ENCODE measurements at regions not wholly inside any gene's neighbourhood (a gene's known extent, or its start where the extent isn't known, plus 50 kb on each side); places are given as distances from the start of the nearest gene placed in this dataset.

DNA sequence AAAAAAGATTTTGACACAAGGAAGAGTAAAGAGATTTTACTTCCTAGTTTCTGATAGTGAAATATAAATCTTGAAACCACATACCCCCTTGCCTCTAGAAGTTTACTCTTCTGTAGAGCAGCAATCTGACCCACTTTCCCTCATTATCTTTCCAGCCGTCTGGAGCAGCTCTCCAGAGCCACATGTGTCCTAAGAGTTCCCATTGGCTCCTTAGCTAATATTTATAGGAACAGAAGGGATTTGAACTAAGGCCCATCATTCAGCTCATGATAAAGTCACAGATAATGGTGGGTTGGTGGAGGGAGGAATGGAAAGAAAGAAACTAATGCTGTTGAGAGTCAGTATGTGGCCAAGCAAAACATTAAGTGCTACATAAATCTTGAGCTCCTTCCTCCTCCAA lies 121.8 kb downstream of the INHBA start:
- Histone ChIP-seq H3K36me3 (no peaks in the 10 kb centered on the region), H3K4me3 (no peak overlapping the region), H3K27ac (no peak overlapping the region), H3K9me3 (no peaks in the 10 kb centered on the region), H3K4me1 (no peaks in the 10 kb centered on the region), H3K27me3 (no peaks in the 10 kb centered on the region)
- WGBS, 2 donors (ENCODE audit: low coverage in 1 of 2) = 75 to 83% methylated on average over 1 of the region's 1 CpG
- ATAC-seq = no peak
- TF ChIP-seq CTCF (IDR thresholded peaks at IDR 0.05) = no peak
- TF ChIP-seq POLR2A (IDR thresholded peaks at IDR 0.05) = no peak
- no peak for TF ChIP-seq POLR2AphosphoS5 (IDR thresholded peaks at IDR 0.05)
- TF ChIP-seq EP300 (IDR thresholded peaks at IDR 0.05) = no peak

DNA sequence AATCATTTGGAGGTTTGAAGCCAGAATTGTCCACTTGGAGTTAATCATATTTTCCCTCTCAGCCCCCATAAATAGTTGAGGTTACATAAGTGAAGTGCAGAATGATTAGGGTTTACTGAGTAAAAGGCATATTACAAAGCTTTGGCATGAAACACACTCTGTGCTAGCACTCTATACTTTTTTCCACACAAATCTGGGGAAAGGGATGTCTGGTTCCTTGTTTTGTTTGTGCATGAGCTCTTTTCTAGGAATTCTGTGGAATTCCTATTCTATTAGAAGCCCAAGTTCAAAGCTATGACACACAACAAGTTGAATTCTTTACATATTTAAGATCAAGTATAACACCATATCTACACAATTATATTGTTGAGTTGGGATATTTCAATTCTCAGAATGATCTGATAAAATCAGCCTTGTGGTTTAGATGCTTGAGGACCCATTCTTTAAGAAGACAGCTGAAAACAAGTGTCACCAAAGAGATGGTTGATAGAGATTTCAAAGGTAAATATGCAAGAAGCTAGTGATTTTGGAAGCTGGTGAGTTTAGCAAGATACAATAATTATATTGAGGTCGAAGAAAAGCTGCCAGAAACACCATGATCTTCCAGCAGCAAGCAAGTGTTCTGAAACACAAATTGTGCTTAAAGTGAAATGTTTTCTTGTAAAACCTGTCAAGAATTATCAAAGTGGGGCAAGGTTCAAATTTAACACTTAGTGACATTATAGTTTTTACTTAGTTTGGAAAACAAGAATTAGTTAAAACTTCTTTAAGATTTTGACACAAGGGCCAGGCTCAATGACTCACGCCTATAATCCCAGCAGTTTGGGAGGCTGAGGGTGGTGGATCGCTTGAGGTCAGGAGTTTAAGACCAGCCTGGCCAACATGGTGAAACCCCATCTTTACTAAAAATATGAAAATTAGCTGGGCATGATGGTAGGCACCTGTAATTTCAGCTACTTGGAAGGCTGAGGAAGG lies 122.6 kb downstream of the INHBA start:
- H3K4me1 ChIP-seq = no peaks in the 10 kb centered on the region
- no peak overlapping the region for H3K27ac ChIP-seq
- H3K4me3 ChIP-seq = no peak overlapping the region
- H3K36me3 ChIP-seq = no peaks in the 10 kb centered on the region
- no peaks in the 10 kb centered on the region for H3K27me3 ChIP-seq
- no peaks in the 10 kb centered on the region for H3K9me3 ChIP-seq
- TF ChIP-seq EP300 (IDR thresholded peaks at IDR 0.05) (no peak), CTCF (IDR thresholded peaks at IDR 0.05) (no peak), POLR2AphosphoS5 (IDR thresholded peaks at IDR 0.05) (no peak), POLR2A (IDR thresholded peaks at IDR 0.05) (no peak)
- ATAC-seq = no peak
- WGBS, 2 donors (ENCODE audit: low coverage in 1 of 2) = 82 to 86% methylated on average over 3 of the region's 3 CpGs

- no peaks in the 10 kb centered on the region for H3K36me3 ChIP-seq
- TF ChIP-seq POLR2A (IDR thresholded peaks at IDR 0.05) (no peak), POLR2AphosphoS5 (IDR thresholded peaks at IDR 0.05) (no peak), EP300 (IDR thresholded peaks at IDR 0.05) (no peak), CTCF (IDR thresholded peaks at IDR 0.05) (no peak)
- H3K27me3 ChIP-seq = no peaks in the 10 kb centered on the region
- 100% methylated on average over 1 of the region's 1 CpG; no CpG with 5 or more reads in 1 of the 2 donors for WGBS, 2 donors (ENCODE audit: low coverage in 1 of 2)
- H3K4me1 ChIP-seq = no peaks in the 10 kb centered on the region
- no peaks in the 10 kb centered on the region for H3K9me3 ChIP-seq
- no peak overlapping the region for H3K4me3 ChIP-seq
- no peak for ATAC-seq
- no peak overlapping the region for H3K27ac ChIP-seq
These were observed 124.2 kb downstream of the INHBA start for GRCh38 chr7:41578700-41579099.

DNA sequence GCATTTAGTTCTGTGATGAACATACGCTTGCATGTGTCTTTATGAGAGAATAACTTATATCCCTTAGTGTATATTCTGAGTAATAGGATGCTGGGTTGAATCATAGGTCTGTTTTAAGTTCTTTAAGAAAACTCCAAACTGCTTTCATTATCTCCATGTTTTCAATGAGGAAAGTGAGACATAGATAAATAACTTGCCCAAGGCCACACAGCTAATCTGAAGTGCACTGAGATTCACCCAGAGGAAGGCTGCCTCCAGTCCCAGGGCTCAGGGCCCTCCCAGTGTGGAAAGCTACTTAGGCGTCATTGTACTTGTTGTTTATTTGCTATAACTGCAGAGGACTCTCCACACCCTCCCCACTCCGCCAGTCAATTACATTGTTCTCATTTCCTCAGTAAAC lies 126.7 kb downstream of the INHBA start:
- H3K4me1 ChIP-seq = no peaks in the 10 kb centered on the region
- ATAC-seq = no peak
- H3K36me3 ChIP-seq = no peaks in the 10 kb centered on the region
- H3K9me3 ChIP-seq = no peaks in the 10 kb centered on the region
- H3K27me3 ChIP-seq = no peaks in the 10 kb centered on the region
- TF ChIP-seq POLR2AphosphoS5 (IDR thresholded peaks at IDR 0.05) (no peak), EP300 (IDR thresholded peaks at IDR 0.05) (no peak), CTCF (IDR thresholded peaks at IDR 0.05) (no peak), POLR2A (IDR thresholded peaks at IDR 0.05) (no peak)
- H3K27ac ChIP-seq = no peak overlapping the region
- no peak overlapping the region for H3K4me3 ChIP-seq
- WGBS, 2 donors (ENCODE audit: low coverage in 1 of 2) = 71 to 93% methylated on average over 1 to 3 of the region's 3 CpGs

DNA sequence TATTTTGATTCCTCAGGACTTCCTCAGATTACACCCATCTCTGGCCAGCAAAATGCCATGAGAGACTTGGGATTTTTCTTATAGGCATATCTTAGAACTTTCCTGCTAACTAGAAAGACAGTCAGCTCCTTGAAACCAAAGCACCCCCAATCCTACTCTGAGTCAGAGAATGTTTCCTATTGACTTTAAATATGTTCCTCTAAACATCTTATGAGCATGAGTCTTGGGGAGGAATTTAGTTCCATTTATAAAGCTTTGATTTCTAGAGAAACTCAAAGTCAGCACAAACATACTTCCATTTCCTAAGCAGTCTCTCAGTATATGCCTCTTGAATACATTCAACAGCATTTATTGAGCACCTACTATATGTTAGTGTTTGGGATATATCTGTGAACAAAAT lies 128.5 kb downstream of the INHBA start:
- H3K27me3 ChIP-seq = no peaks in the 10 kb centered on the region
- no peak overlapping the region for H3K4me3 ChIP-seq
- TF ChIP-seq EP300 (IDR thresholded peaks at IDR 0.05) (no peak), CTCF (IDR thresholded peaks at IDR 0.05) (no peak), POLR2AphosphoS5 (IDR thresholded peaks at IDR 0.05) (no peak), POLR2A (IDR thresholded peaks at IDR 0.05) (no peak)
- no peak overlapping the region for H3K27ac ChIP-seq
- no peaks in the 10 kb centered on the region for H3K4me1 ChIP-seq
- ATAC-seq = no peak
- H3K9me3 ChIP-seq = no peaks in the 10 kb centered on the region
- no peaks in the 10 kb centered on the region for H3K36me3 ChIP-seq
